HPDE6-E6E7 (cell line): ENCODE measurements at regions not wholly inside any gene's neighbourhood (a gene's known extent, or its start where the extent isn't known, plus 50 kb on each side); places are given as distances from the start of the nearest gene placed in this dataset.

Experiments used
- DNase-seq: peaks from one replicate; pipeline ENCODE4 v3.0.0; 2011; ENCODE audit warnings: missing footprints; ENCODE audit errors: extremely low spot score

GRCh38 chr6:114559419-114559818, 216.6 kb upstream of the HS3ST5 start:
- DNase-seq, result no peak

- no peak for DNase-seq
Measured at GRCh38 chr6:114558153-114558552, 215.3 kb upstream of the HS3ST5 start.

GRCh38 chr6:114556846-114557488, 214.1 kb upstream of the HS3ST5 start:
- no peak for DNase-seq

GRCh38 chr6:114550316-114550715, 207.5 kb upstream of the HS3ST5 start:
- no peak for DNase-seq

- DNase-seq, result no peak
Measured at GRCh38 chr6:114543696-114544095, 200.9 kb upstream of the HS3ST5 start.

- no peak for DNase-seq
Measured at GRCh38 chr6:114541794-114542193, 199.0 kb upstream of the HS3ST5 start.

GRCh38 chr6:114537977-114538376, 195.2 kb upstream of the HS3ST5 start:
- DNase-seq, result no peak

- DNase-seq, result no peak
Measured at GRCh38 chr6:114534813-114535212, 192.0 kb upstream of the HS3ST5 start.

- no peak for DNase-seq
Measured at GRCh38 chr6:114524081-114524480, 181.3 kb upstream of the HS3ST5 start.

GRCh38 chr6:114523508-114523907, 180.7 kb upstream of the HS3ST5 start:
- no peak for DNase-seq

GRCh38 chr6:114521926-114522325, 179.1 kb upstream of the HS3ST5 start:
- no peak for DNase-seq

GRCh38 chr6:114520976-114521375, 178.2 kb upstream of the HS3ST5 start:
- peak; percentile 3 for DNase-seq

- DNase-seq, result no peak
Measured at GRCh38 chr6:114514170-114514569, 171.3 kb upstream of the HS3ST5 start.

- DNase-seq, result no peak
Measured at GRCh38 chr6:114471450-114471849, 128.6 kb upstream of the HS3ST5 start.

GRCh38 chr6:114467931-114468330, 125.1 kb upstream of the HS3ST5 start:
- DNase-seq, result no peak

GRCh38 chr6:114465511-114465910, 122.7 kb upstream of the HS3ST5 start:
- no peak for DNase-seq

- no peak for DNase-seq
Measured at GRCh38 chr6:114453737-114454276, 111.0 kb upstream of the HS3ST5 start.

GRCh38 chr6:114452785-114453401, 110.1 kb upstream of the HS3ST5 start:
- no peak for DNase-seq

GRCh38 chr6:114450631-114451030, 107.8 kb upstream of the HS3ST5 start:
- DNase-seq, result no peak

- DNase-seq, result no peak
Measured at GRCh38 chr6:114449659-114450058, 106.8 kb upstream of the HS3ST5 start.

GRCh38 chr6:114446342-114446741, 103.5 kb upstream of the HS3ST5 start:
- no peak for DNase-seq

GRCh38 chr6:114445846-114446245, 103.0 kb upstream of the HS3ST5 start:
- DNase-seq, result no peak

GRCh38 chr6:114439411-114439810, 96.6 kb upstream of the HS3ST5 start:
- no peak for DNase-seq
